SK-N-SH treated with all-trans-retinoic acid at 6 μM for 48 hours (cell line): ENCODE measurements at regions not wholly inside any gene's neighbourhood (a gene's known extent, or its start where the extent isn't known, plus 50 kb on each side); places are given as distances from the start of the nearest gene placed in this dataset.

Source experiments
- ESRRG ChIP-seq: fragments of 250-450 bp; sonication (Bioruptor Pico); IDR thresholded peaks from 2 replicates; pipeline ENCODE4 v1.6.1; 2021; ENCODE audit warnings: mild to moderate bottlenecking
- PPARA ChIP-seq: fragments of 250-450 bp; sonication (Bioruptor Pico); IDR thresholded peaks from 2 replicates; pipeline ENCODE4 v1.5.0; 2020; ENCODE audit warnings: mild to moderate bottlenecking, borderline replicate concordance
- RARB ChIP-seq: fragments of 250-450 bp; sonication (Bioruptor Pico); IDR thresholded peaks from 2 replicates; pipeline ENCODE4 v1.8.0; 2021; ENCODE audit warnings: mild to moderate bottlenecking, moderate library complexity
- ZNF565 ChIP-seq: fragments of 450-650 bp; formaldehyde crosslinking; conservative IDR thresholded peaks from 2 replicates; pipeline ENCODE4 v1.5.0; 2020; ENCODE audit warnings: low read depth, mild to moderate bottlenecking, moderate library complexity
- TF ChIP-seq, protein P1 (sequence below): fragments of 250-450 bp; sonication (Bioruptor Pico); IDR thresholded peaks from 2 replicates; pipeline ENCODE4 v1.8.0; 2020; ENCODE audit warnings: mild to moderate bottlenecking, moderate library complexity, borderline replicate concordance

DNA sequence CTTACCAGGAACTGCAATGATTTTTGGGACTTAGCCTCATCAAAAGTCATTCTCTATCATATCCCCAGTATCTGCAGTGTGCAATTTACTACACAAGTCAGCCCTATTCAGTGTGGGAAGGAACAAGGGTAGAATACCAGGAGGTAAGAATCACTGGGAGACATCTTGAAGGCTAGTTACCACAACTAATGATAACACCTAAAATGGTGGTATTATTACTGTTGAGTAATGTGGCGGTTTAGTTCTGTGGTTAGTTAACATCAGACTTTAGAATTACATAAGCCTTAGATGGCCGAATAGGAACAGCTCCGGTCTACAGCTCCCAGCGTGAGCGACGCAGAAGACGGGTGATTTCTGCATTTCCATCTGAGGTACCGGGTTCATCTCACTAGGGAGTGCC, 567.9 kb upstream of the CDH11 start:
- TF ChIP-seq PPARA (CRISPR knock-in tag) (no peak), RARB (CRISPR knock-in tag) (no peak), ZNF565 (CRISPR knock-in tag) (no peak), ESRRG (CRISPR knock-in tag) (no peak)
- TF ChIP-seq, protein P1, sequence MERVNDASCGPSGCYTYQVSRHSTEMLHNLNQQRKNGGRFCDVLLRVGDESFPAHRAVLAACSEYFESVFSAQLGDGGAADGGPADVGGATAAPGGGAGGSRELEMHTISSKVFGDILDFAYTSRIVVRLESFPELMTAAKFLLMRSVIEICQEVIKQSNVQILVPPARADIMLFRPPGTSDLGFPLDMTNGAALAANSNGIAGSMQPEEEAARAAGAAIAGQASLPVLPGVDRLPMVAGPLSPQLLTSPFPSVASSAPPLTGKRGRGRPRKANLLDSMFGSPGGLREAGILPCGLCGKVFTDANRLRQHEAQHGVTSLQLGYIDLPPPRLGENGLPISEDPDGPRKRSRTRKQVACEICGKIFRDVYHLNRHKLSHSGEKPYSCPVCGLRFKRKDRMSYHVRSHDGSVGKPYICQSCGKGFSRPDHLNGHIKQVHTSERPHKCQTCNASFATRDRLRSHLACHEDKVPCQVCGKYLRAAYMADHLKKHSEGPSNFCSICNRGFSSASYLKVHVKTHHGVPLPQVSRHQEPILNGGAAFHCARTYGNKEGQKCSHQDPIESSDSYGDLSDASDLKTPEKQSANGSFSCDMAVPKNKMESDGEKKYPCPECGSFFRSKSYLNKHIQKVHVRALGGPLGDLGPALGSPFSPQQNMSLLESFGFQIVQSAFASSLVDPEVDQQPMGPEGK, result no peak
